ENCODE measurements at regions not wholly inside any gene's neighbourhood (a gene's known extent, or its start where the extent isn't known, plus 50 kb on each side); places are given as distances from the start of the nearest gene placed in this dataset.

DNA sequence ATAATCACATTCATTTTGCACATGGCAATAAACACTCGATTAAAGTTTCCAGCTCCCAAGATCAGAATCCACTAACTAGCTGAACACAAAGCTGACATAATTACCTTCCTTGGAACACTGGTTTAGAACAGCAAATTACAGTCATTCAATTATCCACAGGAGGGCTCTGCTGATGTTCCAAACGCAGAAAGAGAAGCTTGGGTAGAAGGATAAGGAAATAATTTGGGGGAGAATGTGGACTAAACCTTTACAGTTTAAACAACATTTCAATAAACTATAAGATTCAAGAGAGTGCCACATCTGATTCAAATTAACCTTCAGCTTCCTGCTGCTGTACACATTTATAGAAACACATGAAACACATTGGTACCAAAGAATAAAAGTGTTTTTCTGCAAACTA, 67.8 kb upstream of the ARL4C start:
- no peak for DNase-seq (ENCODE audit: low spot score in 2 of 2)
- no peaks in the 10 kb centered on the region for H3K27me3 ChIP-seq
- TF ChIP-seq EP300 (IDR thresholded peaks at IDR 0.05) (no peak), POLR2A (IDR thresholded peaks at IDR 0.05) (no peak), POLR2AphosphoS5 (IDR thresholded peaks at IDR 0.05) (no peak)
- TF ChIP-seq, protein P1, sequence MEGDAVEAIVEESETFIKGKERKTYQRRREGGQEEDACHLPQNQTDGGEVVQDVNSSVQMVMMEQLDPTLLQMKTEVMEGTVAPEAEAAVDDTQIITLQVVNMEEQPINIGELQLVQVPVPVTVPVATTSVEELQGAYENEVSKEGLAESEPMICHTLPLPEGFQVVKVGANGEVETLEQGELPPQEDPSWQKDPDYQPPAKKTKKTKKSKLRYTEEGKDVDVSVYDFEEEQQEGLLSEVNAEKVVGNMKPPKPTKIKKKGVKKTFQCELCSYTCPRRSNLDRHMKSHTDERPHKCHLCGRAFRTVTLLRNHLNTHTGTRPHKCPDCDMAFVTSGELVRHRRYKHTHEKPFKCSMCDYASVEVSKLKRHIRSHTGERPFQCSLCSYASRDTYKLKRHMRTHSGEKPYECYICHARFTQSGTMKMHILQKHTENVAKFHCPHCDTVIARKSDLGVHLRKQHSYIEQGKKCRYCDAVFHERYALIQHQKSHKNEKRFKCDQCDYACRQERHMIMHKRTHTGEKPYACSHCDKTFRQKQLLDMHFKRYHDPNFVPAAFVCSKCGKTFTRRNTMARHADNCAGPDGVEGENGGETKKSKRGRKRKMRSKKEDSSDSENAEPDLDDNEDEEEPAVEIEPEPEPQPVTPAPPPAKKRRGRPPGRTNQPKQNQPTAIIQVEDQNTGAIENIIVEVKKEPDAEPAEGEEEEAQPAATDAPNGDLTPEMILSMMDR (IDR thresholded peaks at IDR 0.05): no peak
- no peaks in the 10 kb centered on the region for H3K9me3 ChIP-seq
- H3K36me3 ChIP-seq: no peaks in the 10 kb centered on the region
- H3K4me1 ChIP-seq: no peaks in the 10 kb centered on the region
- 20% methylated on average over 2 of the region's 2 CpGs for WGBS
- H3K4me3 ChIP-seq: no peak overlapping the region
- no peak overlapping the region for H3K27ac ChIP-seq

DNA sequence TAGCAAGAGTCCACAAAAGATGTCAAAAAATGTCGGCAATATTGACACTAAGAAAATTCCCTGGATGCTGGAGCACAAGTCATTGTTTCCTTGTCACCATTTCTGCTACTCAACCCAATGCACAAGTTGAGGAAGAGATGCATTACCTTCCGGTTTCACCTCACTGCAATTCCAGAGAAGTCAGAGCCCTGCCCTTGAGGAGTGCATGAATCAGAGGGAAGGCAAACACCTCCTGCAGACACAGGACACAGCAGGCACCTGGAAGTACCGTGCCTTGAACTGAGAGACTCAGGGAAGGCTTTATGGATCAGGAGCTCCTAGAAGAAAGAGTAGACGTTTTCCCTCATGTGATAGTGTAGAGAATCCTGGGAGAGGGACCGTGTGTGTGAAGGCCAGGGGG, 62.7 kb upstream of the ARL4C start:
- Histone ChIP-seq H3K4me3 (no peak overlapping the region), H3K27me3 (no peaks in the 10 kb centered on the region), H3K36me3 (no peaks in the 10 kb centered on the region), H3K27ac (no peak overlapping the region), H3K4me1 (no peaks in the 10 kb centered on the region), H3K9me3 (no peaks in the 10 kb centered on the region)
- WGBS: 85% methylated on average over 5 of the region's 5 CpGs
- no peak for DNase-seq (ENCODE audit: low spot score in 2 of 2)
- TF ChIP-seq EP300 (IDR thresholded peaks at IDR 0.05) (no peak), POLR2A (IDR thresholded peaks at IDR 0.05) (no peak), POLR2AphosphoS5 (IDR thresholded peaks at IDR 0.05) (no peak)
- TF ChIP-seq, protein P1 (IDR thresholded peaks at IDR 0.05): no peak

DNA sequence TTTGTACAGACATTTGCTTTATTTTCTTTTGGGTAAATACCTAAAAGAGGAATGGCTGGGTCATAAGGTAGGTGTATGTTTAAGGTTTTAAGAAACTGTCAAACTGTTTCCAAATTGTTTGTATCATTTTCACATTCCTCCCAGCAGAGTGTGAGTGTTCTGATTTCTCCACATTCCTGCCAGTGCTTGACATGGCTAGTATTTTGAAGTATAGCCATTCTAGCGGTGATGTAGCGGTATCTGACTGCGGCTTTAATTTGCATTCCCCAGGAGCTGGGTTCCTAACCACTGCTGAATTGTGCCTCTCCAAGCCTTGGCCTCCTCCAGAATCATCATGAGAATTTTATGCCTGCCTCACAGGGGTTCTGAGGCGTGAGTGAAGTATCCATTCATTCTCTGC, 61.8 kb upstream of the ARL4C start:
- TF ChIP-seq POLR2A (IDR thresholded peaks at IDR 0.05) (no peak), EP300 (IDR thresholded peaks at IDR 0.05) (no peak), POLR2AphosphoS5 (IDR thresholded peaks at IDR 0.05) (no peak)
- TF ChIP-seq, protein P1 (IDR thresholded peaks at IDR 0.05): no peak
- Histone ChIP-seq H3K4me1 (no peaks in the 10 kb centered on the region), H3K9me3 (no peaks in the 10 kb centered on the region), H3K4me3 (no peak overlapping the region), H3K36me3 (no peaks in the 10 kb centered on the region), H3K27ac (no peak overlapping the region), H3K27me3 (no peaks in the 10 kb centered on the region)
- no peak for DNase-seq (ENCODE audit: low spot score in 2 of 2)
- 90% methylated on average over 4 of the region's 4 CpGs for WGBS

DNA sequence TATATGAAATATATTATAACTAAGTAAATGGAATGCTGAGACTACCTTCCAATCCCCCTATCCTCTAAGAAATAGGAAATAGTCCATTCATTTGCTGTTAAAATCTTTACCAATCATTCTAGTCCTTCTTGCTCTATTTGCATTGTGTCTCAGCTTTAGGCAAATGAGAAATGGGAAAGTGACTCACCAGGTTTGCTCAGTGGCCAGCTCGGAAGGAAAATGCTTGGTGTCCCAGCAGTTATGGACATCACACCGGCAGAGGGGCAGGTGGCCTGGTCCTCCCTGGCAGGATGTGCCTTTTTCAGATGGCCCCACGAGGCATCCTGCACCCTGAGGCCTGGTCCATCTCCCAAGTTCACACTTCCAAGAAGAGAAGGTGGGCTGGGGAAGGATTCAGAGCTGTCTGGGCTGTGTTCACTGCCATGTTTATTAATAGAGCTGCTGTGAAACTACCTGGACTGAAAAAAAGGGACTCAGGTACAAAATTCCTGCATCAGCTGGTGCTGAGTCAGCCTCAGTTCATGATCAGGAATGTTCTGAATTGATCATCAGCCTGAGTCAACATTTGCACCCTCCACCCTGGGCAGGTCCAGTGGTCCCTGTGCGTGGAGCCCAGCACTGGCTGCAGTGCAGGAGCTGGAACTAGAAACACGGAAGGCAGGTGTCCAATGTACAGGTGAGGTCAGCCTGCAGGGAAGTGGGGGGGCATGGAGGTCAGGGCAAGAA, 60.1 kb upstream of the ARL4C start:
- no peak for DNase-seq (ENCODE audit: low spot score in 2 of 2)
- 92% methylated on average over 4 of the region's 5 CpGs for WGBS
- no peak overlapping the region for H3K27ac ChIP-seq
- H3K36me3 ChIP-seq: no peaks in the 10 kb centered on the region
- no peaks in the 10 kb centered on the region for H3K27me3 ChIP-seq
- H3K4me3 ChIP-seq: no peak overlapping the region
- no peaks in the 10 kb centered on the region for H3K9me3 ChIP-seq
- no peaks in the 10 kb centered on the region for H3K4me1 ChIP-seq
- no peak for TF ChIP-seq POLR2A (IDR thresholded peaks at IDR 0.05)
- TF ChIP-seq POLR2AphosphoS5 (IDR thresholded peaks at IDR 0.05): no peak
- TF ChIP-seq EP300 (IDR thresholded peaks at IDR 0.05): no peak
- TF ChIP-seq, protein P1 (IDR thresholded peaks at IDR 0.05): no peak

DNA sequence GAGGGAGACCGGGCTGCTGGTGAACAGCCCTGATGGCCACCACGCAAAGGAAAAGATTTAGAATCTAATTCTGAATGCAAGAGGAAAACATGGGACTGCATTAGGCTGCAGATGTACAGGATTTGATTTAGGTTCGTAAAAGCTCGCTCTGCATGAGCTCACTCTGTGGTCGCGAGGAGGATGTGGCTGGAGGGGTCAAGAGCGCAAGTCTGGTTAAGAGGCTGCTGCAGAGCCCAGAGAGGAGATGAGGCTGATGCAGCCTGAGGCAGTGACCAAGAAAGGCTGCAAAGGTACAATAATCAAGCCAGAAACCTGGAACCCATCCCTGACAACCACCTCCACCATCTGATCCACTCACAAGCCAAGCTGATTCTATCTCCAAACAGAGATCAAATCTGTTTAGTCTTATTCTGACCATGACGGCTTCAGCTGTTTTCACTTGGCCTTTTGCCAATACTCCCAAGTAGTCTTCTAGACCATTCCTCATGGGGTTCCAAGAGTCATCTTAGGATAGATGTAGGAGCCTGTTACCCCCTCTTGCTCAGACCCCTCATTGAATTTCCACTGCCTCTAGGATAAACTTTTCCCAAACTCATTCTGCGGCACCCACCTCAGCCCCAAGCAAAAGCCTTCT, 58.9 kb upstream of the ARL4C start:
- 61% methylated on average over 9 of the region's 9 CpGs for WGBS
- TF ChIP-seq POLR2A (IDR thresholded peaks at IDR 0.05) (no peak), EP300 (IDR thresholded peaks at IDR 0.05) (no peak), POLR2AphosphoS5 (IDR thresholded peaks at IDR 0.05) (no peak)
- TF ChIP-seq, protein P1 (IDR thresholded peaks at IDR 0.05): no peak
- no peak for DNase-seq (ENCODE audit: low spot score in 2 of 2)
- no peak overlapping the region for H3K4me3 ChIP-seq
- no peak overlapping the region for H3K27ac ChIP-seq
- H3K4me1 ChIP-seq: no peaks in the 10 kb centered on the region
- H3K36me3 ChIP-seq: no peaks in the 10 kb centered on the region
- H3K27me3 ChIP-seq: no peaks in the 10 kb centered on the region
- H3K9me3 ChIP-seq: no peaks in the 10 kb centered on the region

All from suprapubic skin (tissue), 4 donors.